WTC11 (cell line): ENCODE measurements at regions not wholly inside any gene's neighbourhood (a gene's known extent, or its start where the extent isn't known, plus 50 kb on each side); places are given as distances from the start of the nearest gene placed in this dataset.

Experiments
- CREB1 ChIP-seq: sonication (generic); formaldehyde crosslinking; IDR thresholded peaks from 2 replicates; pipeline ENCODE4 v1.8.0; 2023; ENCODE audit warnings: mild to moderate bottlenecking, missing genetic modification reagents
- CTCF ChIP-seq: fragments of 200-600 bp; IDR thresholded peaks from 2 replicates; pipeline ENCODE4 v1.8.0; 2022; ENCODE audit warnings: antibody characterized with exemption
- IRF2 ChIP-seq: sonication (generic); formaldehyde crosslinking; IDR thresholded peaks from 2 replicates; pipeline ENCODE4 v1.8.0; 2022; ENCODE audit warnings: low read depth, missing genetic modification reagents, borderline replicate concordance
- NFYB ChIP-seq: sonication (generic); formaldehyde crosslinking; conservative IDR thresholded peaks from 2 replicates; pipeline ENCODE4 v1.8.0; 2022; ENCODE audit warnings: low read depth, missing genetic modification reagents
- NR1H2 ChIP-seq: sonication (generic); formaldehyde crosslinking; IDR thresholded peaks from 2 replicates; pipeline ENCODE4 v1.9.0; 2021; ENCODE audit warnings: mild to moderate bottlenecking, moderate library complexity, missing genetic modification reagents
- NR3C1 ChIP-seq: sonication (generic); formaldehyde crosslinking; conservative IDR thresholded peaks from 2 replicates; pipeline ENCODE4 v1.8.1; 2023; ENCODE audit warnings: low read depth, mild to moderate bottlenecking, missing genetic modification reagents
- SMAD3 ChIP-seq: sonication (generic); formaldehyde crosslinking; IDR thresholded peaks from 2 replicates; pipeline ENCODE4 v1.8.0; 2022; ENCODE audit warnings: missing genetic modification reagents, mild to moderate bottlenecking, borderline replicate concordance
- SMAD4 ChIP-seq: sonication (generic); formaldehyde crosslinking; IDR thresholded peaks from 2 replicates; pipeline ENCODE4 v1.8.0; 2022; ENCODE audit warnings: mild to moderate bottlenecking, missing genetic modification reagents
- STAT6 ChIP-seq: sonication (generic); formaldehyde crosslinking; conservative IDR thresholded peaks from 2 replicates; pipeline ENCODE4 v1.8.1; 2023; ENCODE audit warnings: mild to moderate bottlenecking, low read depth, missing genetic modification reagents, moderate library complexity
- ZBTB21 ChIP-seq: sonication (generic); formaldehyde crosslinking; IDR thresholded peaks from 2 replicates; pipeline ENCODE4 v1.8.1; 2023; ENCODE audit warnings: mild to moderate bottlenecking, missing genetic modification reagents, borderline replicate concordance
- TF ChIP-seq, protein P1 (sequence below): sonication (generic); formaldehyde crosslinking; IDR thresholded peaks from 2 replicates; pipeline ENCODE4 v1.8.1; 2022; ENCODE audit warnings: low read depth, mild to moderate bottlenecking, moderate library complexity, missing genetic modification reagents, borderline replicate concordance
- TF ChIP-seq, protein P2 (sequence below): sonication (generic); formaldehyde crosslinking; IDR thresholded peaks from 2 replicates; pipeline ENCODE4 v1.8.1; 2022; ENCODE audit warnings: missing genetic modification reagents, borderline replicate concordance

GRCh38 chr13:93037780-93038179 lies 188.8 kb upstream of the GPC6 start:
- TF ChIP-seq NR1H2 (CRISPR knock-in tag), result no peak
- no peak for TF ChIP-seq NR3C1
- no peak for TF ChIP-seq CREB1 (CRISPR knock-in tag)
- no peak for TF ChIP-seq CTCF
- TF ChIP-seq IRF2 (CRISPR knock-in tag), result no peak
- TF ChIP-seq SMAD4 (CRISPR knock-in tag), result no peak
- no peak for TF ChIP-seq STAT6 (CRISPR knock-in tag)
- TF ChIP-seq SMAD3, result no peak
- TF ChIP-seq NFYB (CRISPR knock-in tag), result no peak
- TF ChIP-seq, protein P1, sequence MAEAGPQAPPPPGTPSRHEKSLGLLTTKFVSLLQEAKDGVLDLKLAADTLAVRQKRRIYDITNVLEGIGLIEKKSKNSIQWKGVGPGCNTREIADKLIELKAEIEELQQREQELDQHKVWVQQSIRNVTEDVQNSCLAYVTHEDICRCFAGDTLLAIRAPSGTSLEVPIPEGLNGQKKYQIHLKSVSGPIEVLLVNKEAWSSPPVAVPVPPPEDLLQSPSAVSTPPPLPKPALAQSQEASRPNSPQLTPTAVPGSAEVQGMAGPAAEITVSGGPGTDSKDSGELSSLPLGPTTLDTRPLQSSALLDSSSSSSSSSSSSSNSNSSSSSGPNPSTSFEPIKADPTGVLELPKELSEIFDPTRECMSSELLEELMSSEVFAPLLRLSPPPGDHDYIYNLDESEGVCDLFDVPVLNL (CRISPR knock-in tag), result no peak
- TF ChIP-seq, protein P2, sequence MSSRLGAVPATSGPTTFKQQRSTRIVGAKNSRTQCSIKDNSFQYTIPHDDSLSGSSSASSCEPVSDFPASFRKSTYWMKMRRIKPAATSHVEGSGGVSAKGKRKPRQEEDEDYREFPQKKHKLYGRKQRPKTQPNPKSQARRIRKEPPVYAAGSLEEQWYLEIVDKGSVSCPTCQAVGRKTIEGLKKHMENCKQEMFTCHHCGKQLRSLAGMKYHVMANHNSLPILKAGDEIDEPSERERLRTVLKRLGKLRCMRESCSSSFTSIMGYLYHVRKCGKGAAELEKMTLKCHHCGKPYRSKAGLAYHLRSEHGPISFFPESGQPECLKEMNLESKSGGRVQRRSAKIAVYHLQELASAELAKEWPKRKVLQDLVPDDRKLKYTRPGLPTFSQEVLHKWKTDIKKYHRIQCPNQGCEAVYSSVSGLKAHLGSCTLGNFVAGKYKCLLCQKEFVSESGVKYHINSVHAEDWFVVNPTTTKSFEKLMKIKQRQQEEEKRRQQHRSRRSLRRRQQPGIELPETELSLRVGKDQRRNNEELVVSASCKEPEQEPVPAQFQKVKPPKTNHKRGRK (CRISPR knock-in tag), result no peak
- no peak for TF ChIP-seq ZBTB21
